Skin epidermis (tissue), 12 donors: ENCODE measurements at regions not wholly inside any gene's neighbourhood (a gene's known extent, or its start where the extent isn't known, plus 50 kb on each side); places are given as distances from the start of the nearest gene placed in this dataset.
A peak's percentile ranks its signal among the peaks of the same experiment; 100 is the strongest.
"Not testable (repeated sequence)": the region's sequence is repeated elsewhere in the genome, so short reads cannot be mapped to it uniquely, and the experiment has no call there.

ENCODE experiments used
- H3K27ac ChIP-seq, 21 experiments: fragments of 200-600 bp; sonication (generic) in 11 of 21; one replicate each; pipeline ENCODE4 v1.5.0; 2020; ENCODE audit warnings: mild to moderate bottlenecking in 3 of 21, inconsistent platforms in 2 of 21, moderate library complexity in 2 of 21
- H3K4me3 ChIP-seq, 7 experiments: fragments of 200-600 bp; sonication (generic) in 2 of 7; one replicate each; pipeline ENCODE4 v1.5.0; 2020; ENCODE audit warnings: inconsistent platforms in 2 of 7, mild to moderate bottlenecking in 2 of 7, moderate library complexity in 1 of 7

- Histone ChIP-seq H3K4me3 (no peak overlapping the region), H3K27ac (no peak overlapping the region)
These were observed 284.5 kb upstream of the ADGRL4 start for GRCh38 chr1:79290927-79291474.

GRCh38 chr1:79287982-79288381 lies 281.5 kb upstream of the ADGRL4 start:
- Histone ChIP-seq H3K4me3 (no peak overlapping the region), H3K27ac (no peak overlapping the region)

GRCh38 chr1:79285667-79286066 lies 279.1 kb upstream of the ADGRL4 start:
- H3K27ac ChIP-seq: no peak overlapping the region
- no peak overlapping the region for H3K4me3 ChIP-seq

- no peak overlapping the region for H3K4me3 ChIP-seq
These were observed 276.9 kb upstream of the ADGRL4 start for GRCh38 chr1:79283451-79283850.

GRCh38 chr1:79281442-79281841 lies 274.9 kb upstream of the ADGRL4 start:
- H3K27ac ChIP-seq: no peak overlapping the region
- H3K4me3 ChIP-seq: no peak overlapping the region

More at GRCh38 chr1:79283451-79283850, 276.9 kb upstream of the ADGRL4 start:
- no peak overlapping the region for H3K27ac ChIP-seq

GRCh38 chr1:79271759-79272158 lies 265.2 kb upstream of the ADGRL4 start:
- no peak overlapping the region for H3K4me3 ChIP-seq
- H3K27ac ChIP-seq: no peak overlapping the region

- Histone ChIP-seq H3K27ac (no peak overlapping the region), H3K4me3 (no peak overlapping the region)
These were observed 258.7 kb upstream of the ADGRL4 start for GRCh38 chr1:79264975-79265818.

GRCh38 chr1:79264285-79264684 lies 257.8 kb upstream of the ADGRL4 start:
- Histone ChIP-seq H3K27ac (no peak overlapping the region), H3K4me3 (no peak overlapping the region)

- H3K4me3 ChIP-seq: no peak overlapping the region
- no peak overlapping the region for H3K27ac ChIP-seq
These were observed 256.3 kb upstream of the ADGRL4 start for GRCh38 chr1:79262745-79263258.

GRCh38 chr1:79259390-79260336 lies 253.1 kb upstream of the ADGRL4 start:
- Histone ChIP-seq H3K4me3 (no peak overlapping the region), H3K27ac (no peak overlapping the region)

- H3K27ac ChIP-seq: no peak overlapping the region
- H3K4me3 ChIP-seq: no peak overlapping the region
These were observed 248.9 kb upstream of the ADGRL4 start for GRCh38 chr1:79255421-79255820.

GRCh38 chr1:79252598-79252997 lies 246.1 kb upstream of the ADGRL4 start:
- no peak overlapping the region for H3K4me3 ChIP-seq
- no peak overlapping the region for H3K27ac ChIP-seq

GRCh38 chr1:79239840-79240239 lies 233.3 kb upstream of the ADGRL4 start:
- Histone ChIP-seq H3K4me3 (no peak overlapping the region), H3K27ac (no peak overlapping the region)

- Histone ChIP-seq H3K4me3 (no peak overlapping the region), H3K27ac (peak overlapping the region in 1 of 21 experiments; percentile 35)
These were observed 228.9 kb upstream of the ADGRL4 start for GRCh38 chr1:79235301-79236002.

GRCh38 chr1:79232818-79233217 lies 226.3 kb upstream of the ADGRL4 start:
- H3K27ac ChIP-seq: no peak overlapping the region
- no peak overlapping the region for H3K4me3 ChIP-seq

- H3K27ac ChIP-seq, H3K4me3 ChIP-seq: not testable (repeated sequence)
These were observed 224.2 kb upstream of the ADGRL4 start for GRCh38 chr1:79230751-79231150.

- H3K4me3 ChIP-seq: no peak overlapping the region
These were observed 220.4 kb upstream of the ADGRL4 start for GRCh38 chr1:79226963-79227362.

GRCh38 chr1:79224537-79224936 lies 218.0 kb upstream of the ADGRL4 start:
- Histone ChIP-seq H3K27ac (no peak overlapping the region), H3K4me3 (no peak overlapping the region)

More at GRCh38 chr1:79226963-79227362, 220.4 kb upstream of the ADGRL4 start:
- no peak overlapping the region for H3K27ac ChIP-seq

GRCh38 chr1:79220509-79220908 lies 214.0 kb upstream of the ADGRL4 start:
- no peak overlapping the region for H3K27ac ChIP-seq

GRCh38 chr1:79215311-79215710 lies 208.8 kb upstream of the ADGRL4 start:
- H3K27ac ChIP-seq: no peak overlapping the region
- H3K4me3 ChIP-seq: no peak overlapping the region

More at GRCh38 chr1:79220509-79220908, 214.0 kb upstream of the ADGRL4 start:
- no peak overlapping the region for H3K4me3 ChIP-seq
